ENCODE measurements at regions not wholly inside any gene's neighbourhood (a gene's known extent, or its start where the extent isn't known, plus 50 kb on each side); places are given as distances from the start of the nearest gene placed in this dataset.
"Not testable (repeated sequence)": the region's sequence is repeated elsewhere in the genome, so short reads cannot be mapped to it uniquely, and the experiment has no call there.

DNA sequence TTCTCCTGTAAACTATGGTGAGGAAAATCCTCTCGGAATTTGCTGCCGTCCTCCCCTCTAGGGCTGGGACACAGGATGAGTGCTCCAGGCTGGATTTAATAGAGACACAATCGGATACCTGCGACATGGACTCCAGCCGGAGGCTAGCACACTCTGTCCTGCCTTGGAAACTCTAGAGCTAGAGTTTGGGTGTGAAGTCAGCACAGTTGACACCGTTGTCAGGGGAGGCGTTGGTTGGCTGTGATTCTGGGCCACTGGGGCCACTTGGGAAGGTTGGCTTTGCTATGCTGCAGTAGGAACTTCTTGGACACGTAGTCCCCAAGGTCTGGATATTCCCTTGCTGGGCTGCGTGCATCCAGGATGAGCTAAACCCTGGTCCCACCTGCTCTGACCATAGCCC lies 169.4 kb downstream of the NRN1 start:
- Histone ChIP-seq H3K27ac (peak overlapping the region in 1 of 4 donors; percentile 66), H3K27me3 (no peaks in the 10 kb centered on the region), H3K36me3 (no peaks in the 10 kb centered on the region), H3K4me1 (no peaks in the 10 kb centered on the region), H3K9me3 (no peaks in the 10 kb centered on the region), H3K4me3 (no peak overlapping the region)
- in situ Hi-C loops (cut with MboI; ENCODE audit: low sequenced_read_pairs in 4 of 4) (no loop called here), intact Hi-C loops (cut with DNase I; ENCODE audit: low total_unique reads) (no loop called here)
- ATAC-seq (peak; percentile 53 to 95), DNase-seq (peak in 1 of 2 donors; percentile 73)
- no peak for TF ChIP-seq POLR2A (IDR thresholded peaks at IDR 0.05)
- TF ChIP-seq, protein P1, sequence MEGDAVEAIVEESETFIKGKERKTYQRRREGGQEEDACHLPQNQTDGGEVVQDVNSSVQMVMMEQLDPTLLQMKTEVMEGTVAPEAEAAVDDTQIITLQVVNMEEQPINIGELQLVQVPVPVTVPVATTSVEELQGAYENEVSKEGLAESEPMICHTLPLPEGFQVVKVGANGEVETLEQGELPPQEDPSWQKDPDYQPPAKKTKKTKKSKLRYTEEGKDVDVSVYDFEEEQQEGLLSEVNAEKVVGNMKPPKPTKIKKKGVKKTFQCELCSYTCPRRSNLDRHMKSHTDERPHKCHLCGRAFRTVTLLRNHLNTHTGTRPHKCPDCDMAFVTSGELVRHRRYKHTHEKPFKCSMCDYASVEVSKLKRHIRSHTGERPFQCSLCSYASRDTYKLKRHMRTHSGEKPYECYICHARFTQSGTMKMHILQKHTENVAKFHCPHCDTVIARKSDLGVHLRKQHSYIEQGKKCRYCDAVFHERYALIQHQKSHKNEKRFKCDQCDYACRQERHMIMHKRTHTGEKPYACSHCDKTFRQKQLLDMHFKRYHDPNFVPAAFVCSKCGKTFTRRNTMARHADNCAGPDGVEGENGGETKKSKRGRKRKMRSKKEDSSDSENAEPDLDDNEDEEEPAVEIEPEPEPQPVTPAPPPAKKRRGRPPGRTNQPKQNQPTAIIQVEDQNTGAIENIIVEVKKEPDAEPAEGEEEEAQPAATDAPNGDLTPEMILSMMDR (IDR thresholded peaks at IDR 0.05 in 4 of 5, conservative IDR thresholded peaks at IDR 0.05 in 1 of 5), result no peak

DNA sequence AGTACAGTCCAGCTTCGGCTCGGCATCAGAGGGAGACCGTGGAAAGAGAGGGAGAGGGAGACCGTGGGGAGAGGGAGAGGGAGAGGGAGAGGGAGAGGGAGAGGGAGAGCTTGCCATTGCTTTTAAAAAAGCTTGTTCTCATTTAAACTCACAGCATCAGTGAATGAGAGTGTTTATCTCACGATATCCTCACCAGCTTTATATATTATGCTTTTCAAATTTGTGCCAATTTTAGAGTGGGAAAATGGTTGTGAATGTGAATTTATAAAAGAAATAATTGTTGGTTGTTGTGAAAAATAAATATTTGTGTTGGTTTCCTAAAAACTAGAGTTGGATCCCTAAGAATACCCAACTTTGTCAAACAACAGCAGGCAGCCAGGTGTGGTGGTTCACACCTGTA lies 170.1 kb downstream of the NRN1 start:
- H3K9me3 ChIP-seq; H3K27me3 ChIP-seq; H3K36me3 ChIP-seq; ATAC-seq; in situ Hi-C loops (cut with MboI; ENCODE audit: low sequenced_read_pairs in 4 of 4); H3K4me1 ChIP-seq; DNase-seq; intact Hi-C loops (cut with DNase I; ENCODE audit: low total_unique reads); H3K27ac ChIP-seq; H3K4me3 ChIP-seq: not testable (repeated sequence)

DNA sequence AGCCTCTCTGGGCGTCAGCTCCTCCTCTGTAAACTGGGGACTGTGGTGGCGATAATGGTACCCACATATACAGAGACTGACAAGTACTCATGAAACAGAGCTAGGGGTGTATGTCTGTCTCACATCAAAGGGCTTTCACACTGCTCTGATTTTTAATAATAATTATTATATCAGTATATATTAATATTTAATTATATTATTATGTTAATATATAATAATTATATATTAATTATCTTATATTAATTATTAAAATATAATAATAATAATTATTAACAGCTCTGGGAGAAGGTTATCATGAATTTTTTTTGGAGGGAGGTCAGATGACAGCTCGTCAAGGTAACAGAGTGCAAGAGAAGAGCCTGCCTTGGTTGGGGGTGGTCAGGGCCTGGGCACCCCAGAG lies 173.6 kb downstream of the NRN1 start:
- no peaks in the 10 kb centered on the region for H3K9me3 ChIP-seq
- H3K4me3 ChIP-seq, result no peak overlapping the region
- no peaks in the 10 kb centered on the region for H3K4me1 ChIP-seq
- no peaks in the 10 kb centered on the region for H3K27me3 ChIP-seq
- no peak for ATAC-seq
- TF ChIP-seq, protein P1 (IDR thresholded peaks at IDR 0.05 in 4 of 5, conservative IDR thresholded peaks at IDR 0.05 in 1 of 5), result no peak
- no peak for TF ChIP-seq POLR2A (IDR thresholded peaks at IDR 0.05)
- intact Hi-C loops (cut with DNase I; ENCODE audit: low total_unique reads), result no loop called here
- no peak for DNase-seq
- in situ Hi-C loops (cut with MboI; ENCODE audit: low sequenced_read_pairs in 4 of 4), result no loop called here
- no peaks in the 10 kb centered on the region for H3K36me3 ChIP-seq
- H3K27ac ChIP-seq, result no peak overlapping the region

DNA sequence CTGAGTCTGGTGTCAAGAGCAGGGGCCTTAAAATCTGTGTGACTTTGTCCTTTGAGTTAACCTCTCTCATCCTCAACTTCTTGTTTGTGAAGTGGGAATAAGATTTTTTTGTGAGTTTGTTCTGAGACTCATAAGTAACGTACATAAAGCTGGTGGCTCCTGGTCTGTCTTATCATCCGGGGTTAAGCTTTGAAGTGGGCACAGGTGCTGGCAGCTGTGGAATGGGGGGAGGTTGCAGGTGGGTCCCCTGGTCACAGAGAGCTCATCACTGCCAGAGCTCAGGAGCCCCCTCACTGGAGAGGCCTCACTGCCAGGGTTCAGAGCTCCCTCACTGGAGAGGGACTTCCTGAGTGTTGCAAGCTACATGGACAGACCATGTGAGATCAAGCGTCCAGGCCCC lies 174.1 kb downstream of the NRN1 start:
- Histone ChIP-seq H3K27ac (no peak overlapping the region), H3K27me3 (no peaks in the 10 kb centered on the region), H3K9me3 (no peaks in the 10 kb centered on the region), H3K4me1 (no peaks in the 10 kb centered on the region), H3K4me3 (no peak overlapping the region), H3K36me3 (no peaks in the 10 kb centered on the region)
- DNase-seq, result no peak
- TF ChIP-seq POLR2A (IDR thresholded peaks at IDR 0.05), result no peak
- TF ChIP-seq, protein P1 (IDR thresholded peaks at IDR 0.05 in 4 of 5, conservative IDR thresholded peaks at IDR 0.05 in 1 of 5), result no peak
- intact Hi-C loops (cut with DNase I; ENCODE audit: low total_unique reads), result no loop called here
- in situ Hi-C loops (cut with MboI; ENCODE audit: low sequenced_read_pairs in 4 of 4), result no loop called here
- ATAC-seq, result no peak

DNA sequence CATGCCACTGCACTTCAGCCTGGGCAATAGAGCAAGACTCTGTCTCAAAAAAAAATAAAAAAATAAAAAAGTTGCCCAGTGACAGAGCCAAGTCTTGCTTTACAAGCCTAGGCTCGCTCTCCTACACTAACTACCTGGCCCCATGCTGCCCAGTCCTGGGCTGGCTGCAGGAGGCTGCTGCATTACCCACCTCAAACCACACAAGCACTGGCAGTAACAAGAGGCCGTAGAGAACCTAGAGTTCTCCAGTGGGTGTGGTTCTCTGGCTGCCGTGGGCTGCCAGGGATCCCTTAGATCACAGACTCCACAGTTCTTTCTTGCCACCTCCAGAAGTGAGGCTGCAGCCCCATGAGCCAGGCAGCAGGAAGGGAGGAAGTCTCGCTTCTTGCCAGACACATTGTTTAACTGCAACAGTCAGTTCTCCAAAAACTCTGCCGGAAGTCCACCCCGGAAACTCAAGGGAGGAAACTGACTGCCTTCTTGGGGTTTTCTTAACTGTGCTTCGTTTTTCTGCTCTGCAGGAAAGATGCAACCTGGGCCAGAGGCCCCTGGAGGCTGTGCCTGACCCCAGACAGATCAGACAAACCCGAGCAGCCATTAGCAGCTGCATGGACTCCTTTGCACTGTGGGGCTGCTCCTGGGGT lies 175.4 kb downstream of the NRN1 start:
- H3K4me3 ChIP-seq; DNase-seq; in situ Hi-C loops (cut with MboI; ENCODE audit: low sequenced_read_pairs in 4 of 4); ATAC-seq; intact Hi-C loops (cut with DNase I; ENCODE audit: low total_unique reads); H3K36me3 ChIP-seq; H3K27ac ChIP-seq; H3K9me3 ChIP-seq; H3K27me3 ChIP-seq; H3K4me1 ChIP-seq: not testable (repeated sequence)

DNA sequence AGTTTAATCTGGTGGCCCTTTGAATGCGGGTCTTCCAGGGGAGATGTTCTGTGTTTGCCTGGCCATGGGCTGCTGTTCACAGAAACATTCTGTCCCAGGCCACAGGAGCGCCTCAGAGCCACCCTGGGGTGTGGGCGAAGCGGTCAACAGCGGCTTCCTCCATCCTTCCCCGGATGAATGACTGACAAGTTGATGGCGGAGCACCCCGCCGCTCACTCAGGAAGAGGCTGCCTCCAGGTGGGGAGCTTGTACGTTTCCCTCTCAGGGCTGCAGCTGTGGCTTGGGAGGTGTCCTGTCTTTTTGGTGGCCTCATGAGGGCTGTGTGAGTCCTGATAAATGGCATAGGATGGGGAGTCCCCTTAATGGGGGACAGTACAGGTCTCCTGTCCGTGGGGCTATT lies 178.4 kb downstream of the NRN1 start:
- no peak for ATAC-seq
- in situ Hi-C loops (cut with MboI; ENCODE audit: low sequenced_read_pairs in 4 of 4), result no loop called here

More for the DNA sequence above, 178.4 kb downstream of the NRN1 start:
- H3K36me3 ChIP-seq, result no peaks in the 10 kb centered on the region
- DNase-seq, result no peak
- H3K4me1 ChIP-seq, result no peaks in the 10 kb centered on the region
- H3K4me3 ChIP-seq, result no peak overlapping the region
- TF ChIP-seq, protein P1 (IDR thresholded peaks at IDR 0.05 in 4 of 5, conservative IDR thresholded peaks at IDR 0.05 in 1 of 5), result no peak
- no peak for TF ChIP-seq POLR2A (IDR thresholded peaks at IDR 0.05)
- no peaks in the 10 kb centered on the region for H3K27me3 ChIP-seq
- H3K27ac ChIP-seq, result no peak overlapping the region
- intact Hi-C loops (cut with DNase I; ENCODE audit: low total_unique reads), result no loop called here
- no peaks in the 10 kb centered on the region for H3K9me3 ChIP-seq
